ENCODE measurements at regions not wholly inside any gene's neighbourhood (a gene's known extent, or its start where the extent isn't known, plus 50 kb on each side); places are given as distances from the start of the nearest gene placed in this dataset.
A peak's percentile ranks its signal among the peaks of the same experiment; 100 is the strongest.

DNA sequence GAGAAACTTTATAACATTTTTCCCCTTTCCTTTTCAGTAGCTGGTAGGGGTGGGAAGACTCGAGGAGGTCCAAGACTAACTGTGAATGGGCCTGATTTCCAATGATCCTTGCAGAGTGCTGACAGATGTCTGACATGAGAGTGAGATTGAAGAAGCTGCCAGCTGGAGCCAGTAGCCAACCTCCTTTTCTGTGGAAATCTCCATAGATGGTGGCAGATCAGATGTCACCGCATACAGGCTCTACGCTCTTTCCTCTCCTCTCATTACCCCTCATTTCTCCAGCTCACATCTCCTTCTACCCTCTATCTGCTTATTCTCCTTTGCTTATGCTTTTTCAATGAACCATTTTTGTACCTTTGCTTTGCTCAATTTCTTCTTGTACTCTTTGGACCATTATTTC lies 395.2 kb upstream of the TNC start:
- no peak overlapping the region for H2BK15ac ChIP-seq (ENCODE audit: low read depth, low read length)
- Mint-ChIP-seq H3K27ac (0 out of 7 replicates have a peak overlapping the region, but pooled peaks of 1 of the 3 experiments have one; percentile 5), H3K27me3 (ENCODE audit: low read depth) (no peaks in the 10 kb centered on the region), H3K36me3 (ENCODE audit: insufficient read depth in 1 of 3, low read depth in 3 of 3) (peaks cover 6 to 9% (median 7%) of the 10 kb centered on the region in 3 experiments; a peak in 6 of 7 replicates), H3K4me3 (no peak overlapping the region), H3K4me1 (peaks cover 25 to 26% of the 10 kb centered on the region in 2 experiments), H3K9me3 (peaks cover 4% of the 10 kb centered on the region in 2 experiments; a peak in 3 of 5 replicates)
- no peak overlapping the region for H2BK12ac ChIP-seq (ENCODE audit: insufficient read length, low read depth, low read length)
- no peak overlapping the region for H2BK5ac ChIP-seq (ENCODE audit: insufficient read length, low read length)
- no peak overlapping the region for H3K56ac ChIP-seq (ENCODE audit: insufficient read length, low read depth, low read length)
- H3K18ac ChIP-seq (ENCODE audit: insufficient read length, low read depth, low read length), result no peak overlapping the region
- no peak overlapping the region for H3K14ac ChIP-seq (ENCODE audit: insufficient read depth, low read length)
- H3K4me1 ChIP-seq (ENCODE audit: insufficient read depth, low read length), result peaks cover 8% of the 10 kb centered on the region
- H3K23ac ChIP-seq (ENCODE audit: insufficient read length, low read depth, low read length), result no peak overlapping the region
- H3T11ph ChIP-seq (ENCODE audit: low read length), result no peak overlapping the region
- H3K9me3 ChIP-seq (ENCODE audit: control insufficient read depth, low read depth, low read length), result no peaks in the 10 kb centered on the region
- no peaks in the 10 kb centered on the region for H4K20me1 ChIP-seq (ENCODE audit: control insufficient read depth, insufficient read depth, insufficient read length)
- H3K23me2 ChIP-seq (ENCODE audit: insufficient read length, low read depth, low read length, poor library complexity, severe bottlenecking), result no peaks in the 10 kb centered on the region
- H4K8ac ChIP-seq (replicated peaks; ENCODE audit: insufficient read length, low read depth, low read length), result no peak overlapping the region
- H4K5ac ChIP-seq (ENCODE audit: insufficient read length, low read depth, low read length), result no peak overlapping the region
- H2AK5ac ChIP-seq (ENCODE audit: insufficient read length, low read length), result no peak overlapping the region
- H2BK20ac ChIP-seq (ENCODE audit: low read depth, low read length, poor library complexity, severe bottlenecking), result no peak overlapping the region
- H2AFZ ChIP-seq (ENCODE audit: low read length), result no peak overlapping the region
- no peak overlapping the region for H4K91ac ChIP-seq (ENCODE audit: insufficient read length, low read depth, low read length)
- no peaks in the 10 kb centered on the region for H3K79me2 ChIP-seq (ENCODE audit: insufficient read depth, low read length)
- DNase-seq, result no peak
- no peak overlapping the region for H3K9ac ChIP-seq (ENCODE audit: extremely low read depth, insufficient read length, low read length)
- H2BK120ac ChIP-seq (ENCODE audit: low read depth, low read length, poor library complexity, severe bottlenecking), result no peak overlapping the region
- no CpG with 5 or more reads among the region's 3 CpGs for WGBS (ENCODE audit: extremely low coverage, insufficient read length, low lambda C conversion rate)
- H3K4ac ChIP-seq (ENCODE audit: low read depth, low read length), result no peak overlapping the region
- H3K79me1 ChIP-seq (ENCODE audit: insufficient read depth, low read depth, low read length, poor library complexity, severe bottlenecking), result no peaks in the 10 kb centered on the region
- no peak overlapping the region for H3K4me2 ChIP-seq (ENCODE audit: insufficient read depth, insufficient read length, low read length)
- no peaks in the 10 kb centered on the region for H3K27me3 ChIP-seq (ENCODE audit: insufficient read depth, low read length)
- no peak overlapping the region for H3K27ac ChIP-seq (ENCODE audit: insufficient read length, low read depth, low read length)
- no peak for TF ChIP-seq CTCF (conservative IDR thresholded peaks at IDR 0.05)
